Adrenal gland (tissue), 9 donors: ENCODE measurements at regions not wholly inside any gene's neighbourhood (a gene's known extent, or its start where the extent isn't known, plus 50 kb on each side); places are given as distances from the start of the nearest gene placed in this dataset.

Experiments used
- DNase-seq, 7 donors: peaks; one replicate each; pipeline ENCODE4 v3.0.0-alpha.2; 2019 to 2020
- H3K27ac ChIP-seq, 5 donors: fragments of 200-600 bp; sonication (generic) in 4 of 5; 1 replicate in 3 of 5; 2 replicates in 2 of 5; pipeline versions ENCODE4 v1.5.1 to v1.8.0; 2016 to 2020; ENCODE audit warnings: mild to moderate bottlenecking in 1 of 5
- H3K27me3 ChIP-seq: fragments of 200-600 bp; 2 replicates; pipeline ENCODE4 v1.8.0; 2021
- H3K36me3 ChIP-seq, 2 donors: fragments of 200-600 bp; replicated peaks in 1 of 2; 1 replicate in 1 of 2; 2 replicates in 1 of 2; pipeline versions ENCODE4 v1.5.1 to v1.8.0; 2018 to 2022
- H3K4me1 ChIP-seq, 2 donors: fragments of 200-600 bp; replicated peaks in 1 of 2; 1 replicate in 1 of 2; 2 replicates in 1 of 2; pipeline versions ENCODE4 v1.5.1 to v1.8.0; 2018 to 2021
- H3K4me3 ChIP-seq, 4 donors: fragments of 200-600 bp; sonication (generic) in 3 of 4; one replicate each; pipeline ENCODE4 v1.5.1; 2016 to 2018
- H3K9me3 ChIP-seq, 3 donors: fragments of 200-600 bp; sonication (generic) in 1 of 3; replicated peaks in 1 of 3; 1 replicate in 2 of 3; 2 replicates in 1 of 3; pipeline versions ENCODE4 v1.5.1 to v1.8.0; 2016 to 2021
- POLR2A ChIP-seq, 2 donors: fragments of 450-650 bp; IDR thresholded peaks; one replicate each; pipeline ENCODE4 v1.6.1; 2017; ENCODE audit warnings: antibody characterized with exemption in 2 of 2, mild to moderate bottlenecking in 2 of 2, moderate library complexity in 1 of 2
- WGBS, 4 donors: extraction: QIAGEN DNeasy Blood & Tissue Kit in 2 of 4; methylation state at CpG; one replicate each; pipeline versions ENCODE4 v1.1.5 to v1.1.7; 2013 to 2017; 5-methylcytosine and 5-hydroxymethylcytosine counted together
- intact Hi-C, 2 donors: fragments of 100-400 bp; cut with DNase I; formaldehyde crosslinking; loops; one replicate each; pipeline versions ENCODE4 v1.14.1 to v1.15.0; 2022 to 2023
- TF ChIP-seq, protein P1 (sequence below), 6 experiments: fragments of 450-650 bp in 4 of 6; fragments of 200-600 bp in 2 of 6; sonication (generic) in 1 of 6; IDR thresholded peaks; 1 replicate in 5 of 6; 2 replicates in 1 of 6; pipeline versions ENCODE4 v1.5.1 to v1.8.0; 2016 to 2021; ENCODE audit warnings: antibody characterized with exemption in 6 of 6, mild to moderate bottlenecking in 2 of 6, moderate library complexity in 1 of 6
- donor health status: healthy with polysubstance abuse.
- donor health status: Bipolar disorder and iron deficiency.
- donor health status: DM: yes; HTN: yes; CAD: no.
- donor health status: DM: no; HTN: no; CAD: no.
- donor health status: DM: no; HTN: no; CAD: no.

DNA sequence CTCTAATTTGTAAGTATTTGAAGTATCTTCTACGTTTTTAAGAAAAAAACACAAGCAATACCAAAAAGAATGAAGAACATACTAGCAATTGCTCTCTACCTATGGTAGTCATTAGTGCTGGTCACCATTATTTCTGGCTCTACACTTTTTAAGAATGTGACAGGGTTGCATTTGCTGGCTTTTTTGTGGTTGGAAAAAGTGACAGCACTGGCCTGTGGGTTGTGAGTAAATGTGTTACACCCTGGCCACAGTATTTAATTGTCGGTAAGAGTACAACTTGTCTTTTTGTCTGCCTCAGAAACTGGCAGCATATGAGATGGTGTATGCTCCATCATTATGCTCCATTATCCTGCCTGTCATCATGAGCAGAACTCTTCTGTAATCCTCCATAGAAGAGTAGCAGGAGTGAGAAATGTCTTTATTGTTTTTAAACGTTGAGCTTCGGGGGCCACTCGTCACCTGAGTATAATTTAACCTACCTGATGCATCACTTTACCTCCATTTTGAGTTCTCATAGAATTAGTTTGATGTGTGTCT lies 449.8 kb downstream of the ISL1 start:
- no peaks in the 10 kb centered on the region for H3K36me3 ChIP-seq
- no peaks in the 10 kb centered on the region for H3K9me3 ChIP-seq
- no peak for DNase-seq
- no peak overlapping the region for H3K27ac ChIP-seq
- H3K4me3 ChIP-seq = no peak overlapping the region
- no peaks in the 10 kb centered on the region for H3K4me1 ChIP-seq
- TF ChIP-seq, protein P1, sequence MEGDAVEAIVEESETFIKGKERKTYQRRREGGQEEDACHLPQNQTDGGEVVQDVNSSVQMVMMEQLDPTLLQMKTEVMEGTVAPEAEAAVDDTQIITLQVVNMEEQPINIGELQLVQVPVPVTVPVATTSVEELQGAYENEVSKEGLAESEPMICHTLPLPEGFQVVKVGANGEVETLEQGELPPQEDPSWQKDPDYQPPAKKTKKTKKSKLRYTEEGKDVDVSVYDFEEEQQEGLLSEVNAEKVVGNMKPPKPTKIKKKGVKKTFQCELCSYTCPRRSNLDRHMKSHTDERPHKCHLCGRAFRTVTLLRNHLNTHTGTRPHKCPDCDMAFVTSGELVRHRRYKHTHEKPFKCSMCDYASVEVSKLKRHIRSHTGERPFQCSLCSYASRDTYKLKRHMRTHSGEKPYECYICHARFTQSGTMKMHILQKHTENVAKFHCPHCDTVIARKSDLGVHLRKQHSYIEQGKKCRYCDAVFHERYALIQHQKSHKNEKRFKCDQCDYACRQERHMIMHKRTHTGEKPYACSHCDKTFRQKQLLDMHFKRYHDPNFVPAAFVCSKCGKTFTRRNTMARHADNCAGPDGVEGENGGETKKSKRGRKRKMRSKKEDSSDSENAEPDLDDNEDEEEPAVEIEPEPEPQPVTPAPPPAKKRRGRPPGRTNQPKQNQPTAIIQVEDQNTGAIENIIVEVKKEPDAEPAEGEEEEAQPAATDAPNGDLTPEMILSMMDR (IDR thresholded peaks at IDR 0.05) = no peak
- TF ChIP-seq POLR2A (IDR thresholded peaks at IDR 0.05) = no peak
- intact Hi-C loops = no loop called here
- 70 to 84% (median 74%) methylated on average over 5 of the region's 5 CpGs for WGBS, 4 donors
- H3K27me3 ChIP-seq = no peaks in the 10 kb centered on the region

DNA sequence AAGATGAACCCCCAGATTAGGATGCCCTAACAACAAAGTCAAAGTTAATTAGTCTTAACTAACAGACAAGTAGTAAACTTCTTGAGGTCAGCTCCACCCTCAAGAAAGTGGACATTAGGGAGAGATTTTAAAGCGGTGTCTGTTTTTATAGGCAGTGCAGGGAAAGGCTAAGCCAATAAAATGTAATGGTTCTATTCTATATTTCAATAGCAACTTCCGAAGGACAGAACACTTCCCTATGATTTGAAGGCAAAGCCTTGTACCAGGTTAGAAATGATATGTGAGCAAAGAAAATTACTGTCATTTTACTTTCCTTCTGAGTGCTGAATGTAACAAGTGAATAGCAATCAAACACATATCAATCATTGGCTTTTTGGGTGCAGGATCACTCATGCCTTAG lies 455.2 kb downstream of the ISL1 start:
- H3K36me3 ChIP-seq = no peaks in the 10 kb centered on the region
- H3K4me1 ChIP-seq = no peaks in the 10 kb centered on the region
- H3K4me3 ChIP-seq = no peak overlapping the region
- 67 to 80% (median 74%) methylated on average over 2 of the region's 2 CpGs for WGBS, 4 donors
- H3K27ac ChIP-seq = no peak overlapping the region
- H3K9me3 ChIP-seq = no peaks in the 10 kb centered on the region
- no peaks in the 10 kb centered on the region for H3K27me3 ChIP-seq
- TF ChIP-seq, protein P1 (IDR thresholded peaks at IDR 0.05) = no peak
- no peak for TF ChIP-seq POLR2A (IDR thresholded peaks at IDR 0.05)
- intact Hi-C loops = no loop called here
- DNase-seq = no peak

DNA sequence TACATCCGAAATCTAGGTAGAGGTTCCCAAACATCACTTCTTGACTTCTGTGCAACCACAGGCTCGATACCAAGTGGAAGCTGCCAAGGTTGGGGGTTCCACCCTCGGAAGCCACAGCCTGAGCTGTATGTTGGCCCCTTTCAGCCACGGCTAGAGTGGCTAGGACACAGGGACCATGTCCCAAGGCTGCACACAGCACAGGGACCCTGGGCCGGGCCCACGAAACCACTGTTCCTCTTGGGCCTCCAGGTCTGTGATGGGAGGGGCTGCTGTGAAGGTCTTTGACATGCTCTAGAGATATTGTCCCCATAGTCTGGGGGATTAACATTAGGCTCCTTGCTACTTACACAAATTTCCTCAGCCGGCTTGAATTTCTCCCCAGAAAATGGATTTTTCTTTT lies 460.6 kb downstream of the ISL1 start:
- H3K4me3 ChIP-seq = no peak overlapping the region
- intact Hi-C loops = no loop called here
- H3K36me3 ChIP-seq = no peaks in the 10 kb centered on the region
- H3K4me1 ChIP-seq = no peaks in the 10 kb centered on the region
- no peak for DNase-seq
- H3K27me3 ChIP-seq = no peaks in the 10 kb centered on the region
- no peak overlapping the region for H3K27ac ChIP-seq
- no peaks in the 10 kb centered on the region for H3K9me3 ChIP-seq
- WGBS, 4 donors = 79 to 93% (median 86%) methylated on average over 4 to 7 of the region's 7 CpGs
- TF ChIP-seq, protein P1 (IDR thresholded peaks at IDR 0.05) = no peak
- no peak for TF ChIP-seq POLR2A (IDR thresholded peaks at IDR 0.05)

DNA sequence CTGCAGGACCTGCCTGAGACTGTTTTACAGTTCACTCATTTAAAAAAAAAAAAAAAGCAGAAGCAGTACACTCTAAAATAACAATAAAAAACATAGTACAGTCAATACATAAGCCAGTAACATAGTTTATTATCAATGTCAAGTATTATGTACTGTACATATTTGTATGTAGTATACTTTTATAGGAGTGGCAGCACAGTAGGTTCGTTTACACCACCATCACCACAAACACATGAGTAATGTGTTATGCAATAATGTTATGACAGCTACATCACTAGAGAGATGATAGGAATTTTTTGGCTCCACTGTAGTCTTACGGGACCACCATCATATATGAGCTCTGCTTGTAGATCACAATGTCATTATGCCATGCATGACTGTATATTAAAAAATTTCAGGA lies 462.8 kb downstream of the ISL1 start:
- DNase-seq = no peak
- no peak overlapping the region for H3K4me3 ChIP-seq
- no peak overlapping the region for H3K27ac ChIP-seq
- 64 to 71% (median 67%) methylated on average over 2 of the region's 2 CpGs for WGBS, 4 donors
- intact Hi-C loops = no loop called here
- no peak for TF ChIP-seq POLR2A (IDR thresholded peaks at IDR 0.05)
- TF ChIP-seq, protein P1 (IDR thresholded peaks at IDR 0.05) = no peak
- no peaks in the 10 kb centered on the region for H3K36me3 ChIP-seq
- H3K9me3 ChIP-seq = no peaks in the 10 kb centered on the region
- no peaks in the 10 kb centered on the region for H3K4me1 ChIP-seq
- H3K27me3 ChIP-seq = no peaks in the 10 kb centered on the region
